MCF 10A (cell line): ENCODE measurements at regions not wholly inside any gene's neighbourhood (a gene's known extent, or its start where the extent isn't known, plus 50 kb on each side); places are given as distances from the start of the nearest gene placed in this dataset.

ENCODE experiments used
- BruUV-seq: library from RNA; stranded (reverse); fragments of 400-500 nt; replicated peaks from 2 replicates; lab custom pipeline; 2021; lab: Mats Ljungman, UMichigan
- CTCF ChIA-PET: fragments of 300-600 bp; sonication (Branson Sonifier 250); formaldehyde crosslinking; extraction: SDS; loops from one replicate; lab custom pipeline; 2021; ENCODE audit warnings: antibody characterized with exemption, inconsistent platforms; lab: Yijun Ruan, JAX
- POLR2A ChIA-PET: fragments of 300-600, 350-650 bp; sonication (Branson Sonifier 250); formaldehyde crosslinking; extraction: SDS; loops from one replicate; lab custom pipeline; 2020; ENCODE audit warnings: antibody characterized with exemption, inconsistent platforms; lab: Yijun Ruan, JAX
- DNase-seq: peaks from one replicate; pipeline ENCODE4 v3.0.0-alpha.2; 2018; ENCODE audit not compliant: unreplicated experiment
- H3K27ac Mint-ChIP-seq: one replicate; pipeline ENCODE4 v1.8.0; 2022; ENCODE audit warnings: mild to moderate bottlenecking, low read depth, mixed read lengths; ENCODE audit not compliant: unreplicated experiment
- H3K27me3 Mint-ChIP-seq: one replicate; pipeline ENCODE4 v1.8.0; 2022; ENCODE audit warnings: mixed read lengths; ENCODE audit not compliant: insufficient read depth, unreplicated experiment
- H3K36me3 Mint-ChIP-seq: one replicate; pipeline ENCODE4 v1.8.0; 2022; ENCODE audit warnings: mild to moderate bottlenecking, moderate library complexity, mixed read lengths; ENCODE audit not compliant: insufficient read depth, unreplicated experiment
- H3K4me1 Mint-ChIP-seq: one replicate; pipeline ENCODE4 v1.8.0; 2022; ENCODE audit warnings: mixed read lengths; ENCODE audit not compliant: insufficient read depth, unreplicated experiment
- H3K4me3 Mint-ChIP-seq: one replicate; pipeline ENCODE4 v1.8.0; 2022; ENCODE audit warnings: mild to moderate bottlenecking, moderate library complexity, mixed read lengths; ENCODE audit not compliant: unreplicated experiment
- H3K9me3 Mint-ChIP-seq: one replicate; pipeline ENCODE4 v1.8.0; 2022; ENCODE audit warnings: mixed read lengths; ENCODE audit not compliant: unreplicated experiment
- CTCF ChIP-seq: fragments of 200-600 bp; IDR thresholded peaks from one replicate; pipeline ENCODE4 v1.8.0; 2022; ENCODE audit warnings: antibody characterized with exemption, mild to moderate bottlenecking; ENCODE audit not compliant: unreplicated experiment
- intact Hi-C: fragments of 100-400 bp; cut with micrococcal nuclease; formaldehyde crosslinking; loops from 2 replicates; pipeline ENCODE4 v1.14.1; 2022

- no peak for DNase-seq
- ChIA-PET CTCF (interaction anchor here (1.2 to 2.0 kb wide), 2 partner anchors 17 to 29 kb away, joined by 3 to 5 read pairs; no protein-coding TSS in a partner anchor), POLR2A (interaction anchor here (0.7 kb wide), 1 partner anchor 549 kb away, joined by 3 read pairs; no protein-coding TSS in a partner anchor)
- Mint-ChIP-seq H3K4me3 (no peak overlapping the region), H3K27me3 (peaks cover 11% of the 10 kb centered on the region), H3K27ac (no peak overlapping the region), H3K9me3 (peaks cover under 1% of the 10 kb centered on the region), H3K4me1 (no peaks in the 10 kb centered on the region), H3K36me3 (no peaks in the 10 kb centered on the region)
- no TSS peak for BruUV-seq
- intact Hi-C loops = no loop called here
- no peak for TF ChIP-seq CTCF
These were observed 109.6 kb downstream of the APOB start for GRCh38 chr2:20934236-20934635.

- no peak for TF ChIP-seq CTCF
These were observed 110.2 kb downstream of the APOB start for GRCh38 chr2:20933714-20934113.

GRCh38 chr2:20931346-20931745, 108.4 kb upstream of the LDAH start:
- DNase-seq = no peak
- POLR2A ChIA-PET = no interaction called here
- no peaks in the 10 kb centered on the region for H3K36me3 Mint-ChIP-seq
- H3K4me3 Mint-ChIP-seq = no peak overlapping the region
- H3K4me1 Mint-ChIP-seq = no peaks in the 10 kb centered on the region
- intact Hi-C loops = no loop called here
- CTCF ChIA-PET = interaction anchor here (1.2 kb wide), 1 partner anchor 149 kb away, joined by 4 read pairs; no protein-coding TSS in a partner anchor
- H3K27ac Mint-ChIP-seq = no peak overlapping the region
- H3K9me3 Mint-ChIP-seq = peaks cover 15% of the 10 kb centered on the region
- peaks cover 11% of the 10 kb centered on the region for H3K27me3 Mint-ChIP-seq
- no TSS peak for BruUV-seq
- no peak for TF ChIP-seq CTCF

More at GRCh38 chr2:20933714-20934113, 110.2 kb downstream of the APOB start:
- Mint-ChIP-seq H3K27ac (no peak overlapping the region), H3K4me1 (no peaks in the 10 kb centered on the region), H3K9me3 (peaks cover 6% of the 10 kb centered on the region), H3K27me3 (peaks cover 5% of the 10 kb centered on the region), H3K4me3 (no peak overlapping the region), H3K36me3 (no peaks in the 10 kb centered on the region)
- ChIA-PET POLR2A (no interaction called here), CTCF (interaction anchor here (1.1 to 2.0 kb wide), 3 partner anchors 17 to 152 kb away, joined by 3 to 5 read pairs (median 5); no protein-coding TSS in a partner anchor)
- intact Hi-C loops = no loop called here
- no TSS peak for BruUV-seq
- DNase-seq = no peak

- no TSS peak for BruUV-seq
- CTCF ChIA-PET = interaction anchor here (1.2 kb wide), 1 partner anchor 149 kb away, joined by 4 read pairs; no protein-coding TSS in a partner anchor
- peak; percentile 24 for DNase-seq
- intact Hi-C loops = no loop called here
- Mint-ChIP-seq H3K4me1 (no peaks in the 10 kb centered on the region), H3K4me3 (no peak overlapping the region), H3K27ac (no peak overlapping the region), H3K36me3 (no peaks in the 10 kb centered on the region), H3K9me3 (peaks cover 15% of the 10 kb centered on the region), H3K27me3 (peaks cover 12% of the 10 kb centered on the region)
- TF ChIP-seq CTCF = no peak
- POLR2A ChIA-PET = no interaction called here
These were observed 108.0 kb upstream of the LDAH start for GRCh38 chr2:20930928-20931327.
